Gastroesophageal sphincter (tissue), 4 donors: ENCODE measurements at regions not wholly inside any gene's neighbourhood (a gene's known extent, or its start where the extent isn't known, plus 50 kb on each side); places are given as distances from the start of the nearest gene placed in this dataset.
"Not testable (repeated sequence)": the region's sequence is repeated elsewhere in the genome, so short reads cannot be mapped to it uniquely, and the experiment has no call there.

Experiments
- ATAC-seq: fragments of 150-250 bp; one replicate; pipeline ENCODE4 v1.9.1; 2016; ENCODE audit warnings: mild to moderate bottlenecking, moderate library complexity
- H3K27ac ChIP-seq, 4 donors: fragments of 200-600 bp; sonication (generic) in 3 of 4; 1 replicate in 3 of 4; 2 replicates in 1 of 4; pipeline ENCODE4 v1.5.1; 2016 to 2019
- H3K27me3 ChIP-seq: fragments of 200-600 bp; sonication (generic); one replicate; pipeline ENCODE4 v1.5.1; 2019
- H3K36me3 ChIP-seq, 2 donors: fragments of 200-600 bp; sonication (generic); one replicate each; pipeline ENCODE4 v1.5.1; 2019; ENCODE audit warnings: control low read depth in 1 of 2
- H3K4me1 ChIP-seq, 3 donors: fragments of 200-600 bp; sonication (generic); 1 replicate in 2 of 3; 2 replicates in 1 of 3; pipeline ENCODE4 v1.5.1; 2016 to 2019; ENCODE audit warnings: control low read depth in 2 of 3
- H3K4me3 ChIP-seq, 2 donors: fragments of 200-600 bp; sonication (generic); one replicate each; pipeline ENCODE4 v1.5.1; 2019; ENCODE audit warnings: mild to moderate bottlenecking in 1 of 2, moderate library complexity in 1 of 2
- H3K9me3 ChIP-seq, 3 donors: fragments of 200-600 bp; sonication (generic); one replicate each; pipeline ENCODE4 v1.5.1; 2017 to 2019; ENCODE audit warnings: control low read depth in 2 of 3
- CTCF ChIP-seq, 4 experiments: fragments of 200-600 bp in 2 of 4; fragments of 450-650 bp in 2 of 4; sonication (generic) in 1 of 4; IDR thresholded peaks; one replicate each; pipeline ENCODE4 v1.5.1; 2017 to 2019; ENCODE audit warnings: antibody characterized with exemption in 4 of 4, mild to moderate bottlenecking in 2 of 4, moderate library complexity in 2 of 4
- EP300 ChIP-seq: sonication (generic); formaldehyde crosslinking; IDR thresholded peaks from one replicate; pipeline ENCODE4 v1.6.1; 2017; ENCODE audit warnings: antibody characterized with exemption, mild to moderate bottlenecking
- POLR2A ChIP-seq, 2 donors: fragments of 450-650 bp; IDR thresholded peaks; one replicate each; pipeline ENCODE4 v1.6.1; 2017; ENCODE audit warnings: antibody characterized with exemption in 2 of 2, mild to moderate bottlenecking in 2 of 2, moderate library complexity in 1 of 2
- POLR2AphosphoS5 ChIP-seq: sonication (generic); formaldehyde crosslinking; IDR thresholded peaks from one replicate; pipeline ENCODE4 v1.6.1; 2017; ENCODE audit warnings: antibody characterized with exemption
- WGBS, 2 donors: methylation state at CpG; one replicate each; pipeline ENCODE4 v1.1.5; 2018; ENCODE audit warnings: low coverage in 1 of 2; 5-methylcytosine and 5-hydroxymethylcytosine counted together

GRCh38 chr15:70514251-70514650 lies 249.1 kb downstream of the UACA start:
- Histone ChIP-seq H3K4me3 (no peak overlapping the region), H3K9me3 (peaks cover 0 to 35% (median 0%) of the 10 kb centered on the region in 3 donors), H3K27me3 (peaks cover 12% of the 10 kb centered on the region), H3K36me3 (no peaks in the 10 kb centered on the region), H3K27ac (no peak overlapping the region), H3K4me1 (no peaks in the 10 kb centered on the region)
- TF ChIP-seq POLR2A (IDR thresholded peaks at IDR 0.05) = no peak
- no peak for TF ChIP-seq POLR2AphosphoS5
- no peak for TF ChIP-seq CTCF (IDR thresholded peaks at IDR 0.05)
- TF ChIP-seq EP300 = no peak
- no peak for ATAC-seq
- WGBS, 2 donors = 79 to 100% methylated on average over 2 to 3 of the region's 7 CpGs

GRCh38 chr15:70513819-70514218 lies 249.5 kb downstream of the UACA start:
- Histone ChIP-seq H3K27me3 (peaks cover 10% of the 10 kb centered on the region), H3K36me3 (no peaks in the 10 kb centered on the region), H3K4me1 (no peaks in the 10 kb centered on the region), H3K9me3 (peaks cover 0 to 36% (median 0%) of the 10 kb centered on the region in 3 donors), H3K4me3 (no peak overlapping the region), H3K27ac (no peak overlapping the region)
- 80 to 82% methylated on average over 1 to 4 of the region's 4 CpGs for WGBS, 2 donors
- TF ChIP-seq CTCF (IDR thresholded peaks at IDR 0.05) (no peak), EP300 (no peak), POLR2A (IDR thresholded peaks at IDR 0.05) (no peak), POLR2AphosphoS5 (no peak)
- no peak for ATAC-seq

- no peak overlapping the region for H3K27ac ChIP-seq
- H3K36me3 ChIP-seq = no peaks in the 10 kb centered on the region
- H3K27me3 ChIP-seq = peaks cover 5% of the 10 kb centered on the region
- H3K9me3 ChIP-seq = peaks cover 0 to 36% (median 0%) of the 10 kb centered on the region in 3 donors
- ATAC-seq = no peak
- WGBS, 2 donors = 76 to 95% methylated on average over 3 to 7 of the region's 8 CpGs
- H3K4me3 ChIP-seq = no peak overlapping the region
- no peaks in the 10 kb centered on the region for H3K4me1 ChIP-seq
- TF ChIP-seq CTCF (IDR thresholded peaks at IDR 0.05) (peak in 1 of 4 experiments; percentile 31), POLR2A (IDR thresholded peaks at IDR 0.05) (no peak)
Observed at GRCh38 chr15:70512772-70513362, 250.5 kb downstream of the UACA start.

- 75 to 89% methylated on average over 2 of the region's 2 CpGs for WGBS, 2 donors
- not testable (repeated sequence) for H3K4me1 ChIP-seq, ATAC-seq, H3K27me3 ChIP-seq, H3K4me3 ChIP-seq, H3K36me3 ChIP-seq, H3K27ac ChIP-seq
- H3K9me3 ChIP-seq = peaks cover 0 to 36% (median 0%) of the 10 kb centered on the region in 3 donors
Observed at GRCh38 chr15:70511972-70512587, 251.3 kb downstream of the UACA start.

- TF ChIP-seq POLR2AphosphoS5 = no peak
- TF ChIP-seq CTCF (IDR thresholded peaks at IDR 0.05) = no peak
- TF ChIP-seq POLR2A (IDR thresholded peaks at IDR 0.05) = no peak
- H3K27ac ChIP-seq = no peak overlapping the region
- ATAC-seq = no peak
- WGBS, 2 donors = 100% methylated on average over 1 to 2 of the region's 2 CpGs
- peaks cover 0 to 13% (median 1%) of the 10 kb centered on the region in 3 donors for H3K4me1 ChIP-seq
- H3K9me3 ChIP-seq = peaks cover 0 to 36% (median 0%) of the 10 kb centered on the region in 3 donors
- H3K4me3 ChIP-seq = no peak overlapping the region
- H3K36me3 ChIP-seq = no peaks in the 10 kb centered on the region
- no peaks in the 10 kb centered on the region for H3K27me3 ChIP-seq
Observed at GRCh38 chr15:70510433-70510832, 252.9 kb downstream of the UACA start.
